ENCODE measurements at regions not wholly inside any gene's neighbourhood (a gene's known extent, or its start where the extent isn't known, plus 50 kb on each side); places are given as distances from the start of the nearest gene placed in this dataset.

DNA sequence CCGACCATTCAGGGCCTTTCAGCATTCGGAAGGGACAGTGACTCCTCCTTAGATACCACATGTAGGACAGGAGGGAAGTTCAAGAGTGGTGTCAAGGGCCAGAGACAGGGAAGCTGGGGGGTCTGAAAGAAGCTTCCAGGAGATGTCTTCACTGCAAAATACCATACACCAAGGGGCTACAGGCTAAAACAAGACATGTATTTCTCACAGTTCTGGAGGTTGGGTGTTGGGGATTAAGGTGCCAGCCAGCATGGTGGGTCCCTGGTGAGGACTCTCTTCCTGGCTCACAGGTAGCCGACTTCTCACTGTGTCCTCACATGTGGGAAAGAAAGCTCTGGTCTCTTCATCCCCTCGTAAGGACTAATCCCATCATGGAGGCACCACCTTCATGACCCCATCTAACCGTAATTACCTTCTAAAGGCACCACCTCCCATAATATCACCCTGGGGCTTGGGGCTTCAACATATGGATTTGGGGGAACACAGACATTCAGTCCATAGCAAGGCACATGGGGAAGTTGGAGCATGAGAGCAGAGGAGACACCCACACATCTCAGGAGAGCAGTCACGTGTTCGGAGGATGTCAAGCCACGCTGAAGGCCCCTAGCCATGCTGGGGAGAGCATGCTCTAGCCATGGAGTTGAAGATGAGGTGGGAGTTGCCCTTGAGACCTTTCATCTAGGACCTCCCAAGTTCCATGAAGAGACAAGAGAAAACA, 73.9 kb upstream of the GDF10 start:
- no peaks in the 10 kb centered on the region for H3K36me3 ChIP-seq (ENCODE audit: low read depth)
- H3K9me3 ChIP-seq (ENCODE audit: severe bottlenecking), result no peaks in the 10 kb centered on the region
- H3K4me1 ChIP-seq (ENCODE audit: insufficient read depth, poor library complexity, severe bottlenecking), result no peaks in the 10 kb centered on the region
- TF ChIP-seq, protein P1, sequence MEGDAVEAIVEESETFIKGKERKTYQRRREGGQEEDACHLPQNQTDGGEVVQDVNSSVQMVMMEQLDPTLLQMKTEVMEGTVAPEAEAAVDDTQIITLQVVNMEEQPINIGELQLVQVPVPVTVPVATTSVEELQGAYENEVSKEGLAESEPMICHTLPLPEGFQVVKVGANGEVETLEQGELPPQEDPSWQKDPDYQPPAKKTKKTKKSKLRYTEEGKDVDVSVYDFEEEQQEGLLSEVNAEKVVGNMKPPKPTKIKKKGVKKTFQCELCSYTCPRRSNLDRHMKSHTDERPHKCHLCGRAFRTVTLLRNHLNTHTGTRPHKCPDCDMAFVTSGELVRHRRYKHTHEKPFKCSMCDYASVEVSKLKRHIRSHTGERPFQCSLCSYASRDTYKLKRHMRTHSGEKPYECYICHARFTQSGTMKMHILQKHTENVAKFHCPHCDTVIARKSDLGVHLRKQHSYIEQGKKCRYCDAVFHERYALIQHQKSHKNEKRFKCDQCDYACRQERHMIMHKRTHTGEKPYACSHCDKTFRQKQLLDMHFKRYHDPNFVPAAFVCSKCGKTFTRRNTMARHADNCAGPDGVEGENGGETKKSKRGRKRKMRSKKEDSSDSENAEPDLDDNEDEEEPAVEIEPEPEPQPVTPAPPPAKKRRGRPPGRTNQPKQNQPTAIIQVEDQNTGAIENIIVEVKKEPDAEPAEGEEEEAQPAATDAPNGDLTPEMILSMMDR (IDR thresholded peaks at IDR 0.05; ENCODE audit: poor library complexity, severe bottlenecking), result no peak
- H3K27ac ChIP-seq (ENCODE audit: poor library complexity, severe bottlenecking), result no peak overlapping the region
- ATAC-seq (ENCODE audit: low read depth) (no peak), DNase-seq (ENCODE audit: low spot score) (no peak)
- no peaks in the 10 kb centered on the region for H3K27me3 ChIP-seq (ENCODE audit: insufficient read depth, poor library complexity, severe bottlenecking)
- no peak overlapping the region for H3K4me3 ChIP-seq (ENCODE audit: severe bottlenecking)

DNA sequence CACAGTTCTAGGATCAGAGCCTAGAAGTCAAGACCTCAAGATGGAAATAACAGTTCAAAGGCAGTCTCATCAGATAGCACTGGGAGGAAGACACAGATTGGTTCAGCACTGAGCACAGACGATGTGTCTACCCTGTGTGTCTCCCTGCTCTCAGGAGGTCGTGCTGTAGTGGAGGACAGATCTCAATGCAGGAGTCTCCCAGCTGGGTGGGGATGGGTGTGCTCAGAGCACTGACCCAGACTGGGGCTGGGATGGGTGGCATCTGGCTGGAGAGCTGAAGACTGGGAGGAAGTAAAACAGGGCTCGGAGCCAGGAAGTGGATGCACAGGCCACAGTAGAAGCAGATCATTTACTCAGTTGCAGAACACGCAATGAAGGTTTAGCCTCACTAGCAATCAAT, 69.5 kb upstream of the GDF10 start:
- Histone ChIP-seq H3K4me1 (ENCODE audit: insufficient read depth, poor library complexity, severe bottlenecking) (no peaks in the 10 kb centered on the region), H3K36me3 (ENCODE audit: low read depth) (no peaks in the 10 kb centered on the region), H3K9me3 (ENCODE audit: severe bottlenecking) (no peaks in the 10 kb centered on the region), H3K4me3 (ENCODE audit: severe bottlenecking) (no peak overlapping the region), H3K27ac (ENCODE audit: poor library complexity, severe bottlenecking) (no peak overlapping the region), H3K27me3 (ENCODE audit: insufficient read depth, poor library complexity, severe bottlenecking) (no peaks in the 10 kb centered on the region)
- TF ChIP-seq, protein P1 (IDR thresholded peaks at IDR 0.05; ENCODE audit: poor library complexity, severe bottlenecking), result no peak
- no peak for ATAC-seq (ENCODE audit: low read depth)
- no peak for DNase-seq (ENCODE audit: low spot score)

DNA sequence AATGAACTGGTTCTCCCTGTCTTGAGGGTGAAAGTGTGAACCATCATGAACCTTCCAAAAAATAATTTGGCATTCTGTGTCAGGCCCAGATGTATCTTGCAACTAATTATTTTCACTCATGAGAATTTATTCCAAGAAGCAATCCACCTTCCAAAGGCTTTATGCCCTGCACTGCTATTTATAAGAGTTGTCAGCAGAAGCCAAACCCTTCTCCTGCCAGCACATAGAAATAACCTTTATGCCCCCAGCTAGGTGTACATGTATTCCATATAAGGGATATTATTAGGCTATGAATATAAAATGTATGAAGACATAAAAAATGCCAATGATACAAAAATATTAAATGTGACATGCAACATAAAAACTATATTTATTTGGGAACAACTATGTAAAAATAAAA, 69.0 kb upstream of the GDF10 start:
- H3K4me3 ChIP-seq (ENCODE audit: severe bottlenecking), result no peak overlapping the region
- no peak overlapping the region for H3K27ac ChIP-seq (ENCODE audit: poor library complexity, severe bottlenecking)
- ATAC-seq (ENCODE audit: low read depth), result no peak
- no peaks in the 10 kb centered on the region for H3K9me3 ChIP-seq (ENCODE audit: severe bottlenecking)
- H3K27me3 ChIP-seq (ENCODE audit: insufficient read depth, poor library complexity, severe bottlenecking), result no peaks in the 10 kb centered on the region
- no peak for DNase-seq (ENCODE audit: low spot score)
- TF ChIP-seq, protein P1 (IDR thresholded peaks at IDR 0.05; ENCODE audit: poor library complexity, severe bottlenecking), result no peak
- H3K36me3 ChIP-seq (ENCODE audit: low read depth), result no peaks in the 10 kb centered on the region
- no peaks in the 10 kb centered on the region for H3K4me1 ChIP-seq (ENCODE audit: insufficient read depth, poor library complexity, severe bottlenecking)

DNA sequence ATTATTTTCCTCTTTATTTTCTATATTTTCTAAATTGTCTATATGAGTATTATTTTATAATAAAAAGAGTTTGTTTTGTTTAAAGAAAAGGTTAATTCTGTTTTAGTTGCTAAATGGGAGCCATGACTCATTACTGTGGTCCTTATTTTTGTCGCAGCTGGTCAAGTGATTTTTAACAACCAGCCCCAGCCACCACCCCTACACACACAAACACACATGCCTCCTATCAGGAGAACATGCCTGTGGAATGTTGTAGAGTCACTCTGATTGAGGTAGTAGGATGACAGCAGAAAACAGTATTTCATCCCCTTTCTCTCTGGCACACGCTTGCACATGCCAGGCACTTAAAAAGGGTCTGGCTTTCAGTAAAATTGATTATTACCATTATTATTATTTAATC, 68.6 kb upstream of the GDF10 start:
- H3K27me3 ChIP-seq (ENCODE audit: insufficient read depth, poor library complexity, severe bottlenecking), result no peaks in the 10 kb centered on the region
- TF ChIP-seq, protein P1 (IDR thresholded peaks at IDR 0.05; ENCODE audit: poor library complexity, severe bottlenecking), result no peak

DNA sequence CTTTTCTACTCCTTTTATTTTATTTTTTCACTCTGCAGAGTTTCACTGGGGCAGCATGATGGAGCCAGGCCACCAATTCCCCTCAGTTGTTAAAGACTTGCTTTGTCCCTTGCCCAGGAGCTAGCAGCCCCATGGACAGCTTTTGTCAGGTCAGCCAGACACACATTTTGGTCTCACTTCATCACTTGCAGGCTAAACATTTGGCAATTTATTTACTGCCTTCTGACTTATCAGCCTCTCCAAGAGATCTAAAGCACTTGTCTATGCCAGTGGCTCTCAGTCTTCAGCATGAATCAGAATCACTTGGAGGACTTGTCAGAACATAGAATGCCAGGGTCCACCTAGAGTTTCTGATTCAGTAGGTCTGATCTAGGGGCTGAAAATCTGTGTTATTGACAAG, 66.4 kb upstream of the GDF10 start:
- ATAC-seq (ENCODE audit: low read depth) (no peak), DNase-seq (ENCODE audit: low spot score) (no peak)
- Histone ChIP-seq H3K9me3 (ENCODE audit: severe bottlenecking) (no peaks in the 10 kb centered on the region), H3K27me3 (ENCODE audit: insufficient read depth, poor library complexity, severe bottlenecking) (no peaks in the 10 kb centered on the region), H3K27ac (ENCODE audit: poor library complexity, severe bottlenecking) (no peak overlapping the region), H3K4me1 (ENCODE audit: insufficient read depth, poor library complexity, severe bottlenecking) (no peaks in the 10 kb centered on the region), H3K4me3 (ENCODE audit: severe bottlenecking) (no peak overlapping the region), H3K36me3 (ENCODE audit: low read depth) (no peaks in the 10 kb centered on the region)
- TF ChIP-seq, protein P1 (IDR thresholded peaks at IDR 0.05; ENCODE audit: poor library complexity, severe bottlenecking), result no peak

More for the DNA sequence above, 68.6 kb upstream of the GDF10 start:
- DNase-seq (ENCODE audit: low spot score) (no peak), ATAC-seq (ENCODE audit: low read depth) (no peak)
- Histone ChIP-seq H3K36me3 (ENCODE audit: low read depth) (no peaks in the 10 kb centered on the region), H3K4me1 (ENCODE audit: insufficient read depth, poor library complexity, severe bottlenecking) (no peaks in the 10 kb centered on the region), H3K4me3 (ENCODE audit: severe bottlenecking) (no peak overlapping the region), H3K27ac (ENCODE audit: poor library complexity, severe bottlenecking) (no peak overlapping the region), H3K9me3 (ENCODE audit: severe bottlenecking) (no peaks in the 10 kb centered on the region)

Data from RWPE2 (cell line).